HG03159 (cell line): ENCODE measurements at regions not wholly inside any gene's neighbourhood (a gene's known extent, or its start where the extent isn't known, plus 50 kb on each side); places are given as distances from the start of the nearest gene placed in this dataset.
"Not testable (repeated sequence)": the region's sequence is repeated elsewhere in the genome, so short reads cannot be mapped to it uniquely, and the experiment has no call there.

ENCODE experiments used
- ATAC-seq: cut with Tn5 transposase; IDR thresholded peaks from one replicate; pipeline ENCODE4 v1.9.1; 2021; ENCODE audit warnings: mild to moderate bottlenecking, moderate library complexity; ENCODE audit not compliant: unreplicated experiment

GRCh38 chr10:78599122-78599853 lies 469.5 kb upstream of the ZMIZ1 start:
- ATAC-seq = no peak

- no peak for ATAC-seq
These were observed 468.6 kb upstream of the ZMIZ1 start for GRCh38 chr10:78600121-78600665.

GRCh38 chr10:78600740-78601139 lies 468.0 kb upstream of the ZMIZ1 start:
- ATAC-seq = no peak

- ATAC-seq = no peak
These were observed 466.4 kb upstream of the ZMIZ1 start for GRCh38 chr10:78602201-78602932.

GRCh38 chr10:78604286-78604685 lies 464.5 kb upstream of the ZMIZ1 start:
- ATAC-seq = no peak

GRCh38 chr10:78604721-78605120 lies 464.0 kb upstream of the ZMIZ1 start:
- no peak for ATAC-seq

- no peak for ATAC-seq
These were observed 462.9 kb upstream of the ZMIZ1 start for GRCh38 chr10:78605800-78606350.

- ATAC-seq = not testable (repeated sequence)
These were observed 462.0 kb upstream of the ZMIZ1 start for GRCh38 chr10:78606766-78607165.

- no peak for ATAC-seq
These were observed 458.8 kb upstream of the ZMIZ1 start for GRCh38 chr10:78609976-78610375.

GRCh38 chr10:78613132-78613531 lies 455.6 kb upstream of the ZMIZ1 start:
- ATAC-seq = no peak

- ATAC-seq = no peak
These were observed 454.5 kb upstream of the ZMIZ1 start for GRCh38 chr10:78614267-78614666.

GRCh38 chr10:78614744-78615143 lies 454.0 kb upstream of the ZMIZ1 start:
- no peak for ATAC-seq

- ATAC-seq = no peak
These were observed 452.6 kb upstream of the ZMIZ1 start for GRCh38 chr10:78616125-78616695.

- no peak for ATAC-seq
These were observed 451.7 kb upstream of the ZMIZ1 start for GRCh38 chr10:78617115-78617514.

GRCh38 chr10:78617631-78618030 lies 451.1 kb upstream of the ZMIZ1 start:
- ATAC-seq = no peak

- no peak for ATAC-seq
These were observed 450.7 kb upstream of the ZMIZ1 start for GRCh38 chr10:78618050-78618449.

GRCh38 chr10:78619115-78619851 lies 449.5 kb upstream of the ZMIZ1 start:
- no peak for ATAC-seq

GRCh38 chr10:78619896-78620295 lies 448.9 kb upstream of the ZMIZ1 start:
- ATAC-seq = no peak

GRCh38 chr10:78620985-78621799 lies 447.6 kb upstream of the ZMIZ1 start:
- ATAC-seq = no peak
